Right renal pelvis (tissue), 4 donors: ENCODE measurements at regions not wholly inside any gene's neighbourhood (a gene's known extent, or its start where the extent isn't known, plus 50 kb on each side); places are given as distances from the start of the nearest gene placed in this dataset.
"Not testable (repeated sequence)": the region's sequence is repeated elsewhere in the genome, so short reads cannot be mapped to it uniquely, and the experiment has no call there.

Experiments used
- DNase-seq, 4 donors: peaks; one replicate each; pipeline ENCODE4 v3.0.0-alpha.2; 2013; ENCODE audit warnings: low read depth in 4 of 4, low spot score in 3 of 4, missing footprints in 1 of 4

GRCh38 chr6:68080074-68080473, 555.0 kb upstream of the ADGRB3 start:
- DNase-seq, result no peak

GRCh38 chr6:68077661-68078060, 557.4 kb upstream of the ADGRB3 start:
- DNase-seq, result no peak

- DNase-seq, result no peak
These were observed 563.3 kb upstream of the ADGRB3 start for GRCh38 chr6:68071740-68072139.

GRCh38 chr6:68069921-68070710, 565.0 kb upstream of the ADGRB3 start:
- DNase-seq, result no peak

- DNase-seq, result no peak
These were observed 575.2 kb upstream of the ADGRB3 start for GRCh38 chr6:68059899-68060298.

GRCh38 chr6:68059261-68059660, 575.8 kb upstream of the ADGRB3 start:
- no peak for DNase-seq

GRCh38 chr6:68056596-68056995, 578.5 kb upstream of the ADGRB3 start:
- DNase-seq, result not testable (repeated sequence)

GRCh38 chr6:68054756-68055155, 580.3 kb upstream of the ADGRB3 start:
- no peak for DNase-seq

GRCh38 chr6:68053805-68054373, 581.2 kb upstream of the ADGRB3 start:
- no peak for DNase-seq

- DNase-seq, result no peak
These were observed 582.8 kb upstream of the ADGRB3 start for GRCh38 chr6:68052234-68052633.

GRCh38 chr6:68049562-68049961, 585.5 kb upstream of the ADGRB3 start:
- DNase-seq, result no peak

GRCh38 chr6:68046756-68047155, 588.3 kb upstream of the ADGRB3 start:
- no peak for DNase-seq

GRCh38 chr6:68046302-68046701, 588.8 kb upstream of the ADGRB3 start:
- no peak for DNase-seq

- no peak for DNase-seq
These were observed 589.9 kb upstream of the ADGRB3 start for GRCh38 chr6:68045193-68045592.

- no peak for DNase-seq
These were observed 590.8 kb upstream of the ADGRB3 start for GRCh38 chr6:68044264-68044663.

GRCh38 chr6:68043122-68043398, 592.0 kb upstream of the ADGRB3 start:
- no peak for DNase-seq

- no peak for DNase-seq
These were observed 592.6 kb upstream of the ADGRB3 start for GRCh38 chr6:68042339-68043121.

GRCh38 chr6:68040780-68041179, 594.3 kb upstream of the ADGRB3 start:
- peak in 1 of 4 donors; percentile 8 for DNase-seq

- DNase-seq, result peak in 1 of 4 donors; percentile 23
These were observed 594.7 kb upstream of the ADGRB3 start for GRCh38 chr6:68040312-68040778.

GRCh38 chr6:68039641-68040311, 595.3 kb upstream of the ADGRB3 start:
- DNase-seq, result no peak

- DNase-seq, result no peak
These were observed 596.2 kb upstream of the ADGRB3 start for GRCh38 chr6:68038815-68039408.
